Trophoblast cell (in vitro differentiated cells and primary cell): ENCODE measurements at regions not wholly inside any gene's neighbourhood (a gene's known extent, or its start where the extent isn't known, plus 50 kb on each side); places are given as distances from the start of the nearest gene placed in this dataset.

Source experiments
- DNase-seq, 2 donors: peaks; one replicate each; pipeline ENCODE4 v3.0.0-alpha.2; 2016
- H2AFZ ChIP-seq: 2 replicates; pipeline ENCODE4 v1.6.1; 2013; ENCODE audit warnings: low read length, moderate library complexity, mild to moderate bottlenecking; ENCODE audit not compliant: insufficient read depth, poor library complexity
- H2AK5ac ChIP-seq: 2 replicates; pipeline ENCODE4 v1.6.1; 2013; ENCODE audit warnings: mild to moderate bottlenecking, low read length
- H2BK120ac ChIP-seq: 2 replicates; pipeline ENCODE4 v1.6.1; 2013; ENCODE audit warnings: low read length, mild to moderate bottlenecking, moderate library complexity; ENCODE audit not compliant: insufficient read depth, poor library complexity
- H2BK12ac ChIP-seq: 2 replicates; pipeline ENCODE4 v1.6.1; 2013; ENCODE audit warnings: mild to moderate bottlenecking, low read length, moderate library complexity
- H2BK5ac ChIP-seq: 2 replicates; pipeline ENCODE4 v1.6.1; 2013; ENCODE audit warnings: low read length, low read depth, moderate library complexity, mild to moderate bottlenecking; ENCODE audit not compliant: poor library complexity
- H3K14ac ChIP-seq: 2 replicates; pipeline ENCODE4 v1.6.1; 2013; ENCODE audit warnings: mild to moderate bottlenecking, low read length
- H3K18ac ChIP-seq: 2 replicates; pipeline ENCODE4 v1.6.1; 2013; ENCODE audit warnings: mild to moderate bottlenecking, low read length
- H3K23ac ChIP-seq: 2 replicates; pipeline ENCODE4 v1.6.1; 2013; ENCODE audit warnings: low read length
- H3K27ac ChIP-seq: 2 replicates; pipeline ENCODE4 v1.5.1; 2013; ENCODE audit warnings: low read depth, mild to moderate bottlenecking, inconsistent platforms, low read length, moderate library complexity
- H3K27me3 ChIP-seq: 2 replicates; pipeline ENCODE4 v1.6.1; 2013; ENCODE audit warnings: inconsistent platforms, mild to moderate bottlenecking, low read length, moderate library complexity; ENCODE audit not compliant: insufficient read depth
- H3K36me3 ChIP-seq, 2 experiments: 1 replicate in 1 of 2; 2 replicates in 1 of 2; pipeline ENCODE4 v1.6.1; 2013; ENCODE audit warnings: low read length in 2 of 2, mild to moderate bottlenecking in 2 of 2, moderate library complexity in 1 of 2; ENCODE audit not compliant: insufficient read depth in 2 of 2, control insufficient read depth in 1 of 2
- H3K4ac ChIP-seq: 2 replicates; pipeline ENCODE4 v1.6.1; 2013; ENCODE audit warnings: low read depth, mild to moderate bottlenecking, low read length, moderate library complexity
- H3K4me1 ChIP-seq, 2 experiments: 1 replicate in 1 of 2; 2 replicates in 1 of 2; pipeline ENCODE4 v1.6.1; 2013; ENCODE audit warnings: low read length in 2 of 2, mild to moderate bottlenecking in 2 of 2, moderate library complexity in 1 of 2; ENCODE audit not compliant: insufficient read depth in 2 of 2, control insufficient read depth in 1 of 2
- H3K4me2 ChIP-seq: 2 replicates; pipeline ENCODE4 v1.6.1; 2013; ENCODE audit warnings: inconsistent platforms, mild to moderate bottlenecking, low read length, moderate library complexity
- H3K4me3 ChIP-seq: 2 replicates; pipeline ENCODE4 v1.5.1; 2013; ENCODE audit warnings: mild to moderate bottlenecking, low read depth, low read length, inconsistent platforms
- H3K79me1 ChIP-seq: one replicate; pipeline ENCODE4 v1.6.1; 2013; ENCODE audit warnings: low read length
- H3K79me2 ChIP-seq: 2 replicates; pipeline ENCODE4 v1.6.1; 2013; ENCODE audit warnings: low read length, mild to moderate bottlenecking; ENCODE audit not compliant: control insufficient read depth, insufficient read depth, poor library complexity
- H3K9ac ChIP-seq: 2 replicates; pipeline ENCODE4 v1.6.1; 2013; ENCODE audit warnings: mild to moderate bottlenecking, low read length
- H3K9me3 ChIP-seq: 2 replicates; pipeline ENCODE4 v1.6.1; 2013; ENCODE audit warnings: low read depth, mild to moderate bottlenecking, control low read depth, inconsistent platforms, low read length; ENCODE audit not compliant: insufficient read depth
- H4K12ac ChIP-seq: 2 replicates; pipeline ENCODE4 v1.6.1; 2013; ENCODE audit warnings: low read depth, mild to moderate bottlenecking, low read length, moderate library complexity
- H4K8ac ChIP-seq: 2 replicates; pipeline ENCODE4 v1.6.1; 2013; ENCODE audit warnings: low read depth, mild to moderate bottlenecking, low read length, moderate library complexity
- H4K91ac ChIP-seq: one replicate; pipeline ENCODE4 v1.6.1; 2013; ENCODE audit warnings: low read depth, mild to moderate bottlenecking, low read length, moderate library complexity
- WGBS: extraction: QIAGEN DNeasy Blood & Tissue Kit; methylation state at CpG from one replicate; pipeline ENCODE4 v1.1.7; 2013; ENCODE audit warnings: missing lambda C conversion rate; ENCODE audit not compliant: insufficient read length, insufficient coverage; ENCODE audit errors: extremely low coverage; 5-methylcytosine and 5-hydroxymethylcytosine counted together

GRCh38 chr5:68405784-68406743 lies 190.5 kb downstream of the PIK3R1 start:
- no peaks in the 10 kb centered on the region for H3K79me2 ChIP-seq
- H3K4me3 ChIP-seq: no peak overlapping the region
- H3K14ac ChIP-seq: no peak overlapping the region
- H2AK5ac ChIP-seq: no peak overlapping the region
- H3K4me1 ChIP-seq: peaks cover 5% of the 10 kb centered on the region in 2 experiments
- DNase-seq: no peak
- H4K12ac ChIP-seq: no peak overlapping the region
- peaks cover 0 to 2% of the 10 kb centered on the region in 2 experiments for H3K36me3 ChIP-seq
- H2BK5ac ChIP-seq: no peak overlapping the region
- no peak overlapping the region for H3K9ac ChIP-seq
- H3K27me3 ChIP-seq: no peaks in the 10 kb centered on the region
- no peak overlapping the region for H2BK12ac ChIP-seq
- H3K4me2 ChIP-seq: no peak overlapping the region
- no peak overlapping the region for H3K18ac ChIP-seq
- WGBS: no CpG with 5 or more reads among the region's 4 CpGs
- H2BK120ac ChIP-seq: no peak overlapping the region
- H4K8ac ChIP-seq: no peak overlapping the region
- no peaks in the 10 kb centered on the region for H3K9me3 ChIP-seq
- no peak overlapping the region for H2AFZ ChIP-seq
- peaks cover 3% of the 10 kb centered on the region for H3K79me1 ChIP-seq
- no peak overlapping the region for H3K23ac ChIP-seq
- H4K91ac ChIP-seq: no peak overlapping the region
- H3K27ac ChIP-seq: peak overlapping the region; percentile 37
- H3K4ac ChIP-seq: no peak overlapping the region

GRCh38 chr5:68406767-68407241 lies 191.2 kb downstream of the PIK3R1 start:
- Histone ChIP-seq H3K36me3 (no peaks in the 10 kb centered on the region), H3K23ac (no peak overlapping the region), H3K4ac (no peak overlapping the region), H2BK5ac (no peak overlapping the region), H3K4me3 (no peak overlapping the region), H3K79me1 (peaks cover 3% of the 10 kb centered on the region), H3K27ac (peak overlapping the region; percentile 37), H3K14ac (no peak overlapping the region), H3K9me3 (no peaks in the 10 kb centered on the region), H3K9ac (no peak overlapping the region), H3K4me2 (no peak overlapping the region), H4K91ac (no peak overlapping the region), H2BK120ac (no peak overlapping the region), H2AK5ac (no peak overlapping the region), H2AFZ (no peak overlapping the region), H3K79me2 (no peaks in the 10 kb centered on the region), H3K18ac (no peak overlapping the region), H4K12ac (no peak overlapping the region), H3K27me3 (no peaks in the 10 kb centered on the region), H3K4me1 (peaks cover 5% of the 10 kb centered on the region in 2 experiments), H2BK12ac (no peak overlapping the region), H4K8ac (no peak overlapping the region)
- WGBS: no CpG with 5 or more reads among the region's 8 CpGs
- DNase-seq: no peak

GRCh38 chr5:68407311-68408239 lies 192.0 kb downstream of the PIK3R1 start:
- peaks cover 3% of the 10 kb centered on the region for H3K79me1 ChIP-seq
- H4K91ac ChIP-seq: peak overlapping the region; percentile 2
- H4K12ac ChIP-seq: no peak overlapping the region
- no peaks in the 10 kb centered on the region for H3K27me3 ChIP-seq
- WGBS: no CpG with 5 or more reads among the region's 6 CpGs
- no peak overlapping the region for H3K23ac ChIP-seq
- H3K4me1 ChIP-seq: peaks cover 5% of the 10 kb centered on the region in 2 experiments
- H3K4me3 ChIP-seq: no peak overlapping the region
- H3K9me3 ChIP-seq: no peaks in the 10 kb centered on the region
- H3K9ac ChIP-seq: no peak overlapping the region
- no peak overlapping the region for H3K14ac ChIP-seq
- no peak overlapping the region for H4K8ac ChIP-seq
- H2BK120ac ChIP-seq: no peak overlapping the region
- no peaks in the 10 kb centered on the region for H3K36me3 ChIP-seq
- no peak overlapping the region for H3K18ac ChIP-seq
- no peak overlapping the region for H3K27ac ChIP-seq
- H3K4me2 ChIP-seq: no peak overlapping the region
- H3K4ac ChIP-seq: no peak overlapping the region
- no peak overlapping the region for H2AFZ ChIP-seq
- H2AK5ac ChIP-seq: no peak overlapping the region
- no peak for DNase-seq
- H2BK5ac ChIP-seq: no peak overlapping the region
- no peaks in the 10 kb centered on the region for H3K79me2 ChIP-seq
- no peak overlapping the region for H2BK12ac ChIP-seq

- Histone ChIP-seq H3K27me3 (no peaks in the 10 kb centered on the region), H3K4me1 (peaks cover 5% of the 10 kb centered on the region in 2 experiments), H3K79me1 (peaks cover 1% of the 10 kb centered on the region), H3K18ac (no peak overlapping the region), H4K91ac (no peak overlapping the region), H3K79me2 (no peaks in the 10 kb centered on the region), H3K4me2 (no peak overlapping the region), H3K23ac (no peak overlapping the region), H2BK12ac (no peak overlapping the region), H3K4ac (no peak overlapping the region), H4K8ac (no peak overlapping the region), H3K9me3 (no peaks in the 10 kb centered on the region), H4K12ac (no peak overlapping the region), H2BK120ac (no peak overlapping the region), H2AFZ (no peak overlapping the region), H3K36me3 (no peaks in the 10 kb centered on the region), H3K4me3 (no peak overlapping the region), H2AK5ac (no peak overlapping the region), H3K27ac (no peak overlapping the region), H2BK5ac (no peak overlapping the region), H3K14ac (no peak overlapping the region), H3K9ac (no peak overlapping the region)
- DNase-seq: no peak
- WGBS: no CpG with 5 or more reads among the region's 3 CpGs
Observed at GRCh38 chr5:68408345-68408871, 192.9 kb downstream of the PIK3R1 start.
